K562 (cell line): ENCODE measurements at regions not wholly inside any gene's neighbourhood (a gene's known extent, or its start where the extent isn't known, plus 50 kb on each side); places are given as distances from the start of the nearest gene placed in this dataset.

Source experiments
- ATAC-seq: fragments of 200-7000 bp; cut with Tn5 transposase; 3 replicates; pipeline ENCODE4 v1.9.1; 2020; ENCODE audit warnings: moderate library complexity
- BruUV-seq: library from RNA; stranded (reverse); fragments of 400-500 nt; replicated peaks from 2 replicates; lab custom pipeline; 2021; lab: Mats Ljungman, UMichigan
- CTCF ChIA-PET: fragments of 300-600 bp; formaldehyde crosslinking; extraction: SDS; loops from one replicate; lab custom pipeline; 2021; ENCODE audit warnings: low intra/inter-chr PET ratio; lab: Yijun Ruan, JAX
- POLR2A ChIA-PET: fragments of 300-600, 350-650 bp; sonication (Branson Sonifier 250); formaldehyde crosslinking; extraction: SDS; loops from one replicate; lab custom pipeline; 2021; ENCODE audit warnings: antibody characterized with exemption, inconsistent platforms; lab: Yijun Ruan, JAX
- DNase-seq, 4 experiments: peaks; one replicate each; pipeline versions ENCODE4 v3.0.0 to v3.0.0-alpha.2; 2011 to 2018; ENCODE audit warnings: low spot score in 3 of 4, mixed read lengths in 3 of 4; ENCODE audit errors: extremely low read depth in 1 of 4
- FAIRE-seq: peaks from 2 replicates; lab custom pipeline; 2011; peaks lifted over from hg19 to GRCh38; lab: Jason Lieb, UNC
- H2AFZ ChIP-seq: 2 replicates; pipeline ENCODE4 v1.6.0; 2011; ENCODE audit warnings: low read depth, low read length, control low read depth, inconsistent platforms
- H3K27ac ChIP-seq: fragments of 200-600 bp; 3 replicates; pipeline ENCODE4 v1.8.0; 2011; ENCODE audit warnings: low read depth, mild to moderate bottlenecking, control low read depth, inconsistent platforms, low read length, moderate library complexity, mixed read lengths; ENCODE audit errors: extremely low read depth
- H3K27me3 ChIP-seq, 2 experiments: fragments of 300-600 bp in 1 of 2; 2 replicates in 1 of 2; 3 replicates in 1 of 2; pipeline versions ENCODE4 v1.6.0 to v1.8.0; 2011; ENCODE audit warnings: inconsistent platforms in 2 of 2, low read length in 2 of 2, mild to moderate bottlenecking in 1 of 2, mixed read lengths in 1 of 2, moderate library complexity in 1 of 2; ENCODE audit not compliant: control insufficient read depth in 2 of 2, insufficient read depth in 2 of 2
- H3K36me3 ChIP-seq: fragments of 300-600 bp; 3 replicates; pipeline ENCODE4 v1.8.0; 2011; ENCODE audit warnings: mild to moderate bottlenecking, low read length, inconsistent platforms; ENCODE audit not compliant: control insufficient read depth, insufficient read depth
- H3K4me1 ChIP-seq, 2 experiments: fragments of 200-600 bp in 1 of 2; replicated peaks in 1 of 2; 2 replicates in 1 of 2; 3 replicates in 1 of 2; pipeline versions ENCODE4 v1.5.1 to v1.8.0; 2011; ENCODE audit warnings: inconsistent platforms in 2 of 2, low read length in 2 of 2, mild to moderate bottlenecking in 1 of 2, mixed read lengths in 1 of 2, moderate library complexity in 1 of 2; ENCODE audit not compliant: control insufficient read depth in 2 of 2, insufficient read depth in 2 of 2
- H3K4me2 ChIP-seq: 2 replicates; pipeline ENCODE4 v1.6.1; 2011; ENCODE audit warnings: low read length, control low read depth, inconsistent platforms, mixed read lengths; ENCODE audit not compliant: insufficient read depth
- H3K4me3 ChIP-seq: fragments of 200-600 bp; sonication (generic), shearing (Covaris generic); 2 replicates; pipeline ENCODE4 v1.5.1; 2016; ENCODE audit warnings: control low read depth, inconsistent platforms
- H3K79me2 ChIP-seq: fragments of 200-600 bp; 3 replicates; pipeline ENCODE4 v1.8.0; 2011; ENCODE audit warnings: low read length, inconsistent platforms; ENCODE audit not compliant: control insufficient read depth, insufficient read depth
- H3K9ac ChIP-seq, 2 experiments: 2 replicates each; pipeline versions ENCODE4 v1.6.0 to v1.6.1; 2011; ENCODE audit warnings: low read depth in 2 of 2, low read length in 2 of 2, control low read depth in 1 of 2, inconsistent platforms in 1 of 2, mild to moderate bottlenecking in 1 of 2, mixed read lengths in 1 of 2; ENCODE audit not compliant: insufficient read depth in 1 of 2
- H3K9me1 ChIP-seq: one replicate; pipeline ENCODE4 v1.6.0; 2011; ENCODE audit warnings: inconsistent platforms, mild to moderate bottlenecking, low read length, moderate library complexity; ENCODE audit not compliant: control insufficient read depth, insufficient read depth
- H3K9me3 ChIP-seq: replicated peaks from 2 replicates; pipeline ENCODE4 v1.5.1; 2011; ENCODE audit warnings: low read depth, low read length, inconsistent platforms; ENCODE audit not compliant: control insufficient read depth, insufficient read depth
- H4K20me1 ChIP-seq: replicated peaks from 2 replicates; pipeline ENCODE4 v1.6.1; 2011; ENCODE audit warnings: low read length, inconsistent platforms, mixed read lengths; ENCODE audit not compliant: control insufficient read depth, insufficient read depth
- ETV6 ChIP-seq, 3 experiments: fragments of 150-350 bp in 1 of 3; sonication (generic) in 1 of 3; formaldehyde crosslinking in 1 of 3; IDR thresholded peaks; 2 replicates each; pipeline versions ENCODE4 v1.6.1 to v1.8.0; 2014 to 2022; ENCODE audit warnings: borderline replicate concordance in 2 of 3, low read depth in 2 of 3, antibody characterized with exemption in 1 of 3, low read length in 1 of 3, mild to moderate bottlenecking in 1 of 3, missing genetic modification reagents in 1 of 3
- EZH2 ChIP-seq: IDR thresholded peaks from 2 replicates; pipeline ENCODE4 v1.6.1; 2012; ENCODE audit warnings: low read depth, mild to moderate bottlenecking, inconsistent platforms, low read length, borderline replicate concordance
- FOXP1 ChIP-seq: sonication (generic); formaldehyde crosslinking; IDR thresholded peaks from 2 replicates; pipeline ENCODE4 v1.8.0; 2022; ENCODE audit warnings: mild to moderate bottlenecking, missing genetic modification reagents
- HOXB6 ChIP-seq: fragments of 250-450 bp; sonication (Bioruptor Pico); IDR thresholded peaks from 2 replicates; pipeline ENCODE4 v1.5.1; 2022; ENCODE audit warnings: mild to moderate bottlenecking, borderline replicate concordance
- MEIS2 ChIP-seq: fragments of 450-650 bp; IDR thresholded peaks from 2 replicates; pipeline ENCODE4 v1.6.1; 2014; ENCODE audit warnings: mild to moderate bottlenecking; ENCODE audit not compliant: partially characterized antibody
- MTA2 ChIP-seq: fragments of 450-650 bp; IDR thresholded peaks from 2 replicates; pipeline ENCODE4 v1.6.1; 2016; ENCODE audit warnings: low read depth
- POLR3G ChIP-seq: IDR thresholded peaks from 2 replicates; pipeline ENCODE4 v1.6.1; 2011; ENCODE audit not compliant: insufficient read length, insufficient replicate concordance; ENCODE audit errors: extremely low read depth
- SAFB2 ChIP-seq: fragments of 200-400 bp; formaldehyde crosslinking; IDR thresholded peaks from 2 replicates; pipeline ENCODE4 v1.6.1; 2018; ENCODE audit warnings: borderline replicate concordance, low read length, low read depth, moderate library complexity; ENCODE audit not compliant: severe bottlenecking
- SIN3A ChIP-seq, 2 experiments: fragments of 150-350 bp in 1 of 2; IDR thresholded peaks; 2 replicates each; pipeline ENCODE4 v1.6.1; 2011 to 2016; ENCODE audit warnings: borderline replicate concordance in 2 of 2, low read depth in 2 of 2, low read length in 2 of 2, mild to moderate bottlenecking in 2 of 2, moderate library complexity in 2 of 2; ENCODE audit not compliant: control insufficient read depth in 1 of 2
- SMARCB1 ChIP-seq: IDR thresholded peaks from 2 replicates; pipeline ENCODE4 v1.6.1; 2011; ENCODE audit warnings: improper control_type of control experiment, low read depth; ENCODE audit not compliant: insufficient read length
- ZNF75A ChIP-seq: fragments of 450-650 bp; formaldehyde crosslinking; IDR thresholded peaks from 2 replicates; pipeline ENCODE4 v1.4.0; 2020; ENCODE audit warnings: mild to moderate bottlenecking
- in situ Hi-C: fragments of 300-500 bp; cut with MboI; formaldehyde crosslinking; loops from 4 replicates; pipeline ENCODE4 v1.15.0; 2018; ENCODE audit warnings: inconsistent platforms, mixed read lengths
- intact Hi-C: fragments of 100-400 bp; cut with micrococcal nuclease; formaldehyde crosslinking; loops from 2 replicates; pipeline ENCODE4 v1.14.2; 2022
- TF ChIP-seq, protein P1 (sequence below): fragments of 450-650 bp; IDR thresholded peaks from 2 replicates; pipeline ENCODE4 v1.6.1; 2016; ENCODE audit warnings: borderline replicate concordance
- TF ChIP-seq, protein P2 (sequence below): fragments of 250-450 bp; sonication (Bioruptor Pico); IDR thresholded peaks from 2 replicates; pipeline ENCODE4 v1.5.1; 2021; ENCODE audit warnings: mild to moderate bottlenecking
- TF ChIP-seq, protein P3 (sequence below): fragments of 450-650 bp; IDR thresholded peaks from one replicate; pipeline ENCODE4 v1.6.1; 2018; ENCODE audit warnings: mild to moderate bottlenecking, moderate library complexity; ENCODE audit not compliant: partially characterized antibody
- TF ChIP-seq, protein P4 (sequence below), 2 experiments: fragments of 450-650 bp; conservative IDR thresholded peaks; 2 replicates each; pipeline ENCODE4 v1.6.1; 2017; ENCODE audit warnings: mild to moderate bottlenecking in 2 of 2, moderate library complexity in 2 of 2

GRCh38 chr4:97159625-97160024 lies 983.7 kb downstream of the STPG2 start (continued):
- TF ChIP-seq, protein P1, sequence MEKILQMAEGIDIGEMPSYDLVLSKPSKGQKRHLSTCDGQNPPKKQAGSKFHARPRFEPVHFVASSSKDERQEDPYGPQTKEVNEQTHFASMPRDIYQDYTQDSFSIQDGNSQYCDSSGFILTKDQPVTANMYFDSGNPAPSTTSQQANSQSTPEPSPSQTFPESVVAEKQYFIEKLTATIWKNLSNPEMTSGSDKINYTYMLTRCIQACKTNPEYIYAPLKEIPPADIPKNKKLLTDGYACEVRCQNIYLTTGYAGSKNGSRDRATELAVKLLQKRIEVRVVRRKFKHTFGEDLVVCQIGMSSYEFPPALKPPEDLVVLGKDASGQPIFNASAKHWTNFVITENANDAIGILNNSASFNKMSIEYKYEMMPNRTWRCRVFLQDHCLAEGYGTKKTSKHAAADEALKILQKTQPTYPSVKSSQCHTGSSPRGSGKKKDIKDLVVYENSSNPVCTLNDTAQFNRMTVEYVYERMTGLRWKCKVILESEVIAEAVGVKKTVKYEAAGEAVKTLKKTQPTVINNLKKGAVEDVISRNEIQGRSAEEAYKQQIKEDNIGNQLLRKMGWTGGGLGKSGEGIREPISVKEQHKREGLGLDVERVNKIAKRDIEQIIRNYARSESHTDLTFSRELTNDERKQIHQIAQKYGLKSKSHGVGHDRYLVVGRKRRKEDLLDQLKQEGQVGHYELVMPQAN: no peak
- TF ChIP-seq FOXP1: no peak
- TF ChIP-seq, protein P2, sequence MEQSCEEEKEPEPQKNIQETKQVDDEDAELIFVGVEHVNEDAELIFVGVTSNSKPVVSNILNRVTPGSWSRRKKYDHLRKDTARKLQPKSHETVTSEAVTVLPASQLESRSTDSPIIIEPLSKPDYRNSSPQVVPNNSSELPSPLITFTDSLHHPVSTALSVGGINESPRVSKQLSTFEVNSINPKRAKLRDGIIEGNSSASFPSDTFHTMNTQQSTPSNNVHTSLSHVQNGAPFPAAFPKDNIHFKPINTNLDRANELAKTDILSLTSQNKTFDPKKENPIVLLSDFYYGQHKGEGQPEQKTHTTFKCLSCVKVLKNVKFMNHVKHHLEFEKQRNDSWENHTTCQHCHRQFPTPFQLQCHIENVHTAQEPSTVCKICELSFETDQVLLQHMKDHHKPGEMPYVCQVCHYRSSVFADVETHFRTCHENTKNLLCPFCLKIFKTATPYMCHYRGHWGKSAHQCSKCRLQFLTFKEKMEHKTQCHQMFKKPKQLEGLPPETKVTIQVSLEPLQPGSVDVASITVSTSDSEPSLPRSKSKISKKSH (CRISPR knock-in tag): no peak
- TF ChIP-seq, all 486 proteins: peak for 0

DNA sequence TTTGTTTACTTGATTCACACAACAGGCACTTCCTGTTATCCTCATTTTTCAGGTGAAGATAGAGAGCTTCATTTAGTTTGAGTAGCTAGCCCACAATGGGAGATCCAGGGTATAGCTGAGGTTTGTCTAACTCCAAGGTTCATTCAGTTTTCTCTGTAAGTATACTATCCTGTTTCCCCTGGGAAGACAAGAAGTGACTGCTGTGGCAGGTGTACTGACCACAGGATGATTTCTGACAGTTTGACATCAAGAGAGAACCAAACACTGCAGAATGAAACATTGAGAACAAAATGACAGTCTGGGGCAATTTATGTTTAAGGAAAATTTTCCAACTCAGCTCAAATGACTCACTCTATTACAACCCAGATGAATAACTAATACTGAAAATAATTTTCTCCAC lies 958.0 kb downstream of the STPG2 start:
- Histone ChIP-seq H3K79me2 (no peaks in the 10 kb centered on the region), H3K27me3 (no peaks in the 10 kb centered on the region), H3K4me2 (no peak overlapping the region), H4K20me1 (no peaks in the 10 kb centered on the region), H3K4me3 (no peak overlapping the region), H3K9me1 (no peaks in the 10 kb centered on the region), H3K9me3 (no peaks in the 10 kb centered on the region), H3K4me1 (no peaks in the 10 kb centered on the region), H3K9ac (no peak overlapping the region), H2AFZ (no peak overlapping the region), H3K36me3 (no peaks in the 10 kb centered on the region), H3K27ac (no peak overlapping the region)
- ChIA-PET CTCF (no interaction called here), POLR2A (no interaction called here)
- ATAC-seq: no peak
- DNase-seq: no peak
- intact Hi-C loops (no loop called here), in situ Hi-C loops (no loop called here)
- no TSS peak for BruUV-seq
- FAIRE-seq: no peak
- TF ChIP-seq POLR3G (no peak), EZH2 (no peak), ETV6 (IDR thresholded peaks at IDR 0.05; ENCODE audit: borderline replicate concordance in 1 of 2, low read depth in 2 of 2, low read length in 1 of 2) (no peak), ETV6 (CRISPR knock-in tag; IDR thresholded peaks at IDR 0.05; ENCODE audit: borderline replicate concordance) (no peak), SAFB2 (no peak), ZNF75A (CRISPR knock-in tag) (no peak), MTA2 (no peak), SIN3A (IDR thresholded peaks at IDR 0.05; ENCODE audit: borderline replicate concordance in 2 of 2, control insufficient read depth in 1 of 2, low read depth in 2 of 2, low read length in 2 of 2) (no peak), HOXB6 (CRISPR knock-in tag) (no peak), MEIS2 (no peak), SMARCB1 (no peak)
- TF ChIP-seq, protein P3, sequence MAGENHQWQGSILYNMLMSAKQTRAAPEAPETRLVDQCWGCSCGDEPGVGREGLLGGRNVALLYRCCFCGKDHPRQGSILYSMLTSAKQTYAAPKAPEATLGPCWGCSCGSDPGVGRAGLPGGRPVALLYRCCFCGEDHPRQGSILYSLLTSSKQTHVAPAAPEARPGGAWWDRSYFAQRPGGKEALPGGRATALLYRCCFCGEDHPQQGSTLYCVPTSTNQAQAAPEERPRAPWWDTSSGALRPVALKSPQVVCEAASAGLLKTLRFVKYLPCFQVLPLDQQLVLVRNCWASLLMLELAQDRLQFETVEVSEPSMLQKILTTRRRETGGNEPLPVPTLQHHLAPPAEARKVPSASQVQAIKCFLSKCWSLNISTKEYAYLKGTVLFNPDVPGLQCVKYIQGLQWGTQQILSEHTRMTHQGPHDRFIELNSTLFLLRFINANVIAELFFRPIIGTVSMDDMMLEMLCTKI: no peak
- TF ChIP-seq, protein P4, sequence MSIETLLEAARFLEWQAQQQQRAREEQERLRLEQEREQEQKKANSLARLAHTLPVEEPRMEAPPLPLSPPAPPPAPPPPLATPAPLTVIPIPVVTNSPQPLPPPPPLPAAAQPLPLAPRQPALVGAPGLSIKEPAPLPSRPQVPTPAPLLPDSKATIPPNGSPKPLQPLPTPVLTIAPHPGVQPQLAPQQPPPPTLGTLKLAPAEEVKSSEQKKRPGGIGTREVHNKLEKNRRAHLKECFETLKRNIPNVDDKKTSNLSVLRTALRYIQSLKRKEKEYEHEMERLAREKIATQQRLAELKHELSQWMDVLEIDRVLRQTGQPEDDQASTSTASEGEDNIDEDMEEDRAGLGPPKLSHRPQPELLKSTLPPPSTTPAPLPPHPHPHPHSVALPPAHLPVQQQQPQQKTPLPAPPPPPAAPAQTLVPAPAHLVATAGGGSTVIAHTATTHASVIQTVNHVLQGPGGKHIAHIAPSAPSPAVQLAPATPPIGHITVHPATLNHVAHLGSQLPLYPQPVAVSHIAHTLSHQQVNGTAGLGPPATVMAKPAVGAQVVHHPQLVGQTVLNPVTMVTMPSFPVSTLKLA (conservative IDR thresholded peaks at IDR 0.05): no peak
